ENCODE measurements at regions not wholly inside any gene's neighbourhood (a gene's known extent, or its start where the extent isn't known, plus 50 kb on each side); places are given as distances from the start of the nearest gene placed in this dataset.
"Not testable (repeated sequence)": the region's sequence is repeated elsewhere in the genome, so short reads cannot be mapped to it uniquely, and the experiment has no call there.

DNA sequence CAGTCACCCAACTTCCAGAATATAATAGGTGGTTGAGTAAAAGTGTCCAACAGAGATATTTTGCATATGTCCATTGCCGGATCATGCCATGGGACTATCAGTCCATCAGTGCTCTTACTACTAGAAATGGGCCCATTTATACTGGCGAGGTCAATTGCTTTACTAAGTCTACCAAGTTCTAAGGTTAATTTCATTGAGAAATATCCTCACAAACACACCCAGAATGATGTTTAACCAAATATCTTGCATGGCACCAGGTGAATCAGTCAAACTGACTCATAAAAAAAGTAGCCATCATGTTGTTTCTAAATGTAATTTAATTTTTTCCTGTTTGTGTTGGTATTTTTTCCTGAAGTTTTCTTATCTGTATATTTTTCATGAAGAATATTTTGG, 1217.0 kb downstream of the RAPGEF2 start:
- CTCF ChIA-PET: no interaction called here
- Mint-ChIP-seq H3K9me3 (no peaks in the 10 kb centered on the region), H3K36me3 (no peaks in the 10 kb centered on the region), H3K4me1 (no peaks in the 10 kb centered on the region), H3K4me3 (no peak overlapping the region), H3K27ac (no peak overlapping the region), H3K27me3 (no peaks in the 10 kb centered on the region)
- DNase-seq: no peak

DNA sequence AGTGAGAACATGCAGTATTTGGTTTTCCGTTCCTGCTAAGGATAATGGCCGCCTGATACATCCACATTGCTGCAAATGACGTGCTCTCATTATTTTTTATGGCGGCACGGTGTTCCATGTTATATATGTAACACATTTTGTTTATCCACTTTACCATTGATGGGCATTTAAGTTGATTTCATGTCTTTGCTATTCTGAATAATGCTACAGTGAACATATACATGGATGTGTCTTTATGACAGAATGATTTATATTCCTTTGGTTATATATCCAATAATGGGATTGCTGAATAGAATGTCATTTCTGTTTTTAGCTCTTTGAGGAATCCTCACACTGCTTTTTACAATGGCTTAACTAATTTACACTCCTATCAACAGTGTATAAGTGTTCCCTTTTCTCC, 1223.2 kb downstream of the RAPGEF2 start:
- no peak for DNase-seq
- CTCF ChIA-PET: no interaction called here
- no peak overlapping the region for H3K27ac Mint-ChIP-seq
- H3K27me3 Mint-ChIP-seq: no peaks in the 10 kb centered on the region
- no peak overlapping the region for H3K4me3 Mint-ChIP-seq
- H3K36me3 Mint-ChIP-seq: no peaks in the 10 kb centered on the region
- peaks cover 2% of the 10 kb centered on the region for H3K9me3 Mint-ChIP-seq
- H3K4me1 Mint-ChIP-seq: no peaks in the 10 kb centered on the region

DNA sequence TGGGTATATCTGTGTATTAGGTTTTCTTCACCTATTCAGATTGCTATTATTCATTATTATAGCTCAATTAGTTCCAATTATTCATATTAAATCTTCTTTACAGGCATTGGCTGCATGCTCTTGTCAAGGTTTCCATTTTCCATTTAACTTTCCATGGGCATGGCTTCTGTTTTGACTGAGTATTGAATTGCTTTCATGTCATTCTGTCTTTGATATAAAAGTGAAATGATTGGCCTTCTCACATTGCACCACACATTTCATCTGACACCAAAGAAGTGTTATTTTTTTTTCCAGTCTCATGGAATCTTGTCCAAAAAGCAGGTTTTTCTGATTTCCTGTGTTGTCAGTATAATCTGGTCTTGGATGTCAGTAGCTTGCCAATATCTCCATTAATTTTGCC, 1244.3 kb downstream of the RAPGEF2 start:
- no peak for DNase-seq
- no peaks in the 10 kb centered on the region for H3K27me3 Mint-ChIP-seq
- H3K4me1 Mint-ChIP-seq: no peaks in the 10 kb centered on the region
- CTCF ChIA-PET: no interaction called here
- H3K36me3 Mint-ChIP-seq: no peaks in the 10 kb centered on the region
- H3K9me3 Mint-ChIP-seq: peaks cover 2% of the 10 kb centered on the region
- H3K27ac Mint-ChIP-seq: no peak overlapping the region
- no peak overlapping the region for H3K4me3 Mint-ChIP-seq

DNA sequence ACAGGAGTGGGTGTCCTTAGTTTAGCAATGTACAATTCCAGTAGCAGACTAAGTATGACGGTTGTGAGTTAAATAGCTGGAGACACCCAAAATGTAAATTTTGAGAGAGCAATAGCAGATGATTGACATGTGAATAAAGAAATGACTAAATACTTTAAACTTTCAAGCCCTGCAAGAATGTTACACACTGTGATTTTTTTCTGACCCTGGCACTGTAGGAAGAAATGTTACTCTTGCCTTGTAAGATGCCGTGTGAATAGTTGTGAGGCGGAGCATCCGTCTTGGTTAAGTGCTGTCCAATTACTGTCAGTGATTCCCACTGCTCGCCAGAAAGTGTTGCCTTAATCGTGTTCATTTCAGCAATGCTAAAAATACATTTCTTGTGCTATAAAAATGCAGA, 1248.1 kb downstream of the RAPGEF2 start:
- Mint-ChIP-seq H3K4me1 (no peaks in the 10 kb centered on the region), H3K9me3 (no peaks in the 10 kb centered on the region), H3K27ac (no peak overlapping the region), H3K27me3 (no peaks in the 10 kb centered on the region), H3K36me3 (no peaks in the 10 kb centered on the region), H3K4me3 (no peak overlapping the region)
- no peak for DNase-seq
- CTCF ChIA-PET: no interaction called here

DNA sequence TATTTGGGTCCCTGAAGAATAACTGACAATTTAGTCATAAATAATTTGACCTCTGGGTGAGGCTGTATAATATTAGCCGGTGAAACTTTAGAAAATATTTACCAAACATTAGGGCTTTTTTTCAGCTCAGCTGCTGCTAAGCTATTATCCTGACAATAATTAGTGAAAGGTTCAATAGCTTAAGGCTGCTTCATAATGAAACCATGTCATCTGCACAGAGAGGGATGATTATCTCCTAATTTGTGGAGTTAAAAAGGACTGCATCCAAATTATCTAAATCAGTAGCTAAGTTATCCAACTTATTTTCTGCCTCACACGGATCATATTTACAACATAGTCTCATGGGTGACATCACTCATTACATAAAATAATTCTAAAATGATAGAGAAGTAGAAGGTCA, 1249.8 kb downstream of the RAPGEF2 start:
- Mint-ChIP-seq H3K4me3 (no peak overlapping the region), H3K36me3 (no peaks in the 10 kb centered on the region), H3K27ac (no peak overlapping the region), H3K27me3 (no peaks in the 10 kb centered on the region), H3K4me1 (no peaks in the 10 kb centered on the region), H3K9me3 (no peaks in the 10 kb centered on the region)
- CTCF ChIA-PET: no interaction called here
- DNase-seq: no peak

DNA sequence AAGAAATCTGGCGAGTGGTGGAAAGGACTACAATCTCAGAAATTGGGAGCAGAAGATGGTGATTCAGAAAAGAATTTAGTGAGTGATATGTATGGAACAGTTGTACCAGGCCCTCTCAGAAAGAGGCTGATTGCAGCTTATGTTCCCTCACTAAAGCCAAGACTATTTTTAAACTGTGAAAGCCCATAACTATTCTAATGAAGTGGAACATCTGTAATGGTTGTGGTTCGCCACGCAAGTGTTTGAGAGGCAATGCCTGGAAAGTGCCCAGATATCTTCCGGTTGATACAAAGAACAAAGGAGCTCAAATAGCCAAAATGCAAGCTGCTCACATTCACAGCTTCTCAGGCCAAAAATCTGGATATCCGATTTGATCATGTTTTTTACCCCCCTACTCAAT, 1250.7 kb downstream of the RAPGEF2 start:
- no peaks in the 10 kb centered on the region for H3K4me1 Mint-ChIP-seq
- no peak for DNase-seq
- CTCF ChIA-PET: no interaction called here
- no peak overlapping the region for H3K4me3 Mint-ChIP-seq
- no peaks in the 10 kb centered on the region for H3K27me3 Mint-ChIP-seq
- no peaks in the 10 kb centered on the region for H3K36me3 Mint-ChIP-seq
- H3K27ac Mint-ChIP-seq: no peak overlapping the region
- no peaks in the 10 kb centered on the region for H3K9me3 Mint-ChIP-seq

DNA sequence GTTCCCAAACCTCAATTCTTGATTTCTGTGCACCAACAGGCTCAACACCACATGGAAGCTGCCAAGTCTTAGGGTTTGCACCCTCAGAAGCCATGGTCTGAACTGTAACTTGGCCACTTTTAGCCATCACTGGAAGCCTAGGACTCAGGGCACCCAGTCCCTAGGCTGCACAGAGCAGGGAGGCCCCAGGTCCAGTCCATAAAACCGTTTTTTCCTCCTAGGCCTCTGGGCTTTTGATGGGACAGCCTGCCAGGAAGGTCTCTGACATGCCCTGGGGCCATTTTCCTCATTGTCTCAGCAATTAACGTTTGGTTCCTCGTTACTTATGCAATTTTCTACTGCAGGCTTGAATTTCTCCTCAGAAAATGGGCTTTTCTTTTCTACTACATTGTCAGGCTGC, 1259.6 kb downstream of the RAPGEF2 start:
- Mint-ChIP-seq H3K4me3 (no peak overlapping the region), H3K4me1 (no peaks in the 10 kb centered on the region), H3K27me3 (no peaks in the 10 kb centered on the region), H3K9me3 (peaks cover 3% of the 10 kb centered on the region), H3K27ac (no peak overlapping the region), H3K36me3 (no peaks in the 10 kb centered on the region)
- DNase-seq: no peak
- CTCF ChIA-PET: no interaction called here

DNA sequence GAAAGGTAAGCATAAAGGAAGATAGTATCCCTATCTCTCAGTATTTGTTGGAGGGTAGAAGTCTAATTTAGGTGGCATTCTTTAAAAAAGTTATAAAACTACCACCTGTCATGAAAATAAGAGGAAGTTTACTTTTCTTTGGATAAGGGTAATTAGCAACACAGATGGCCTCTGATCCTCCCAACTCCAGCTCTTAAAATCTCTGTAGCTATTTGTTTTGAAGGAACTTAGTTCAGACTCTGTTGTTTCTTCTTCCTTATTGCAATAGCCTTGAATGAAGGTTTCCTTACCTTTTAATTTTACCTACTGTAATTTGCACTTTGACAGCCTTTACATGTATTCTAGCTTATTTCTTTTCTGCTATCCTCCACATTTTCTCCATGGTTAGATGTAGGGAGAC, 1261.3 kb downstream of the RAPGEF2 start:
- H3K27me3 Mint-ChIP-seq: no peaks in the 10 kb centered on the region
- peaks cover 3% of the 10 kb centered on the region for H3K9me3 Mint-ChIP-seq
- CTCF ChIA-PET: no interaction called here
- no peak for DNase-seq
- H3K4me3 Mint-ChIP-seq: no peak overlapping the region
- H3K27ac Mint-ChIP-seq: no peak overlapping the region
- H3K36me3 Mint-ChIP-seq: no peaks in the 10 kb centered on the region
- H3K4me1 Mint-ChIP-seq: no peaks in the 10 kb centered on the region

DNA sequence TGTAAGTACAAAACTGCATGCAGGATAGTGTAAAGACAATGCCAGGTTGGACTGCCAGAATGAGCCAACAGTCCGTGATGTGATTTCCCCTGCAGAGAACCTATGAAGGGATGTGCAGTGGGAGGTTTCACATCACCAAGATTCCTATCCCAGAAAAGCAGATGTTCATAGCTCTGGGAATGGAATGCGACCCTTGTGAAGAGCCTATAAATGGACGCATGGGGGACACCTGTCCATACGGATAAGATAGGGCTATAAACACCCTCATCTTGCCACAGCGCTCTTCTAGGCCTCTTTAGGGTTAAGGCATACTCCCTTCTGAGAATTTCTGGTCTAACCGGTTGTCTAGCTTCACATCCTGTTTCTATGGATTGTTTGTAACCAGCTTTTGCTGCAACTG, 1261.8 kb downstream of the RAPGEF2 start:
- CTCF ChIA-PET, H3K9me3 Mint-ChIP-seq, H3K27me3 Mint-ChIP-seq, H3K4me3 Mint-ChIP-seq, DNase-seq, H3K27ac Mint-ChIP-seq, H3K36me3 Mint-ChIP-seq, H3K4me1 Mint-ChIP-seq: not testable (repeated sequence)

DNA sequence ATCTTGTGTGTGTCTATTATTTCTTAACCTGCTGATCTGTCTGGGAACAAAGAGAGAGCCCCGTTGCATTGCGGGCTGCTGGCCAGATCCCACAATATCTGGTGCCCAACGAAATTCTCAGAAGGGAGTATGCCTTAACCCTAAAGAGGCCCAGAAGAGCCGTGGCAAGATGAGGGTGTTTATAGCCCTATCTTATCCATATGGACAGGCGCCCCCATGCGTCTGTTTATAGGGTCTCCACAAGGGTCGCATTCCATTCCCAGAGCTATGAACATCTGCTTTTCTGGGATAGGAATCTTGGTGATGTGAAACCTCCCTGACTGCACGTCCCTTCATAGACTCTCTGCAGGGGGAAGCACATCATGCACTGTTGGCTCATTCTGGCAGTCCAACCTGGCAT, 1262.5 kb downstream of the RAPGEF2 start:
- H3K27ac Mint-ChIP-seq, H3K4me3 Mint-ChIP-seq, H3K27me3 Mint-ChIP-seq, H3K36me3 Mint-ChIP-seq, H3K4me1 Mint-ChIP-seq, CTCF ChIA-PET, DNase-seq, H3K9me3 Mint-ChIP-seq: not testable (repeated sequence)

DNA sequence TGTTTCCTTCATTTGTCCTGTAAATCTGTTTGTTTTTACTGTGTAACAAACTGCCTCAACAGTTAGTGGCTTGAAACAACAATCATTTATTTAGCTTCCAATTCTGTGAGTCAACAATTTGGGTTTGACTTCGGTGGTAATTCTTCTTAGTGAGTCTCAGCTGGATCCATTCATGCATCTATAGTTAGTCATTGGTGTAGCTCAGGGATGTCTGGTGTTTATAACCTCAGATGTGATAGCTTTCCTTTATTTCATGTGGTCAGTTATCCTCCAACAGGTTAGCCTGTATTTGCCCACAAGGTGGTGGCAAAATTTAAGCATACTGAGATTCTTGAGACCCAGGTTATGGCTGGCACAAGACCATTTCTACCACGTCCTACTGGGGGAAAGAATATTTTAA, 1267.2 kb downstream of the RAPGEF2 start:
- CTCF ChIA-PET: no interaction called here
- DNase-seq: no peak
- H3K27ac Mint-ChIP-seq: no peak overlapping the region
- H3K9me3 Mint-ChIP-seq: no peaks in the 10 kb centered on the region
- H3K36me3 Mint-ChIP-seq: no peaks in the 10 kb centered on the region
- no peaks in the 10 kb centered on the region for H3K4me1 Mint-ChIP-seq
- H3K4me3 Mint-ChIP-seq: no peak overlapping the region
- H3K27me3 Mint-ChIP-seq: no peaks in the 10 kb centered on the region

DNA sequence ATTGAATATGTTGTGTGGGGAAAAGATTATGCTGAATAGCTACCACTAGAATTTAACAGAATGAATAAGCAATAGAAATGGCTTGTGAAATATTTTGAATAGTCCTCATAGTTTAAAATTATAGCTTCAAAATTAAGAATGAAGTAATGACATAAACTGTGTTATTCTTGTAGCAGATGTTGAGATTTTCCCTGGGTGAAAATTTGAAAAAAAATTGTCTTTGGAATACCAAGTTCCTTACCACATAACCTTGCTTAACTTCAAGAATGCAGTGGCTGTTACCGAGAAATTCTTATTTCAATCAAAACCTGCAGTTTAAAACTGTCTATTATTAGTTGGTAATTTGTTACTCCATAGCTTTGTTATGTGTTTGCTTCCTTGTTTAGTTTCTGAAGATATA, 1268.6 kb downstream of the RAPGEF2 start:
- CTCF ChIA-PET: no interaction called here
- no peak overlapping the region for H3K4me3 Mint-ChIP-seq
- DNase-seq: no peak
- H3K4me1 Mint-ChIP-seq: no peaks in the 10 kb centered on the region
- H3K27me3 Mint-ChIP-seq: no peaks in the 10 kb centered on the region
- no peaks in the 10 kb centered on the region for H3K9me3 Mint-ChIP-seq
- H3K27ac Mint-ChIP-seq: no peak overlapping the region
- H3K36me3 Mint-ChIP-seq: no peaks in the 10 kb centered on the region

DNA sequence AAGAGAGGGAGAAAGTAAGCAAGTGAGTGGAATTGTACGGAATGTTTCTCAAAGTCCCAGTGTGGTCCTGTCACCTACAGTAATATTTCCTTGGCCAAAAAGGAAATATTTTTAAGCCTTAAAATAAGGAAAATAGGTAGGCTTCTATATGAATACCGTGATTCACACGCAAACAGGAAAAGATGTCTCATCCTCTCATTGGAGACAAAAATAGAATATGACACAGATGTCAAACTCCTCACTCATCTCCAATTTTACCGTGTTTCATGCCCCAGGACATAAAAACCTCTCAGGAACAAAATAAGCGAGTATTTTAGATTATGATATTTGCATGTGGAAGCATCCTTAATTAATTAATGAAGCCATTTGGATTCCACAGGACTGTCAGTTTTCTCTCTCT, 1269.5 kb downstream of the RAPGEF2 start:
- Mint-ChIP-seq H3K9me3 (no peaks in the 10 kb centered on the region), H3K27me3 (no peaks in the 10 kb centered on the region), H3K36me3 (no peaks in the 10 kb centered on the region), H3K27ac (no peak overlapping the region), H3K4me1 (no peaks in the 10 kb centered on the region), H3K4me3 (no peak overlapping the region)
- CTCF ChIA-PET: no interaction called here
- DNase-seq: no peak

DNA sequence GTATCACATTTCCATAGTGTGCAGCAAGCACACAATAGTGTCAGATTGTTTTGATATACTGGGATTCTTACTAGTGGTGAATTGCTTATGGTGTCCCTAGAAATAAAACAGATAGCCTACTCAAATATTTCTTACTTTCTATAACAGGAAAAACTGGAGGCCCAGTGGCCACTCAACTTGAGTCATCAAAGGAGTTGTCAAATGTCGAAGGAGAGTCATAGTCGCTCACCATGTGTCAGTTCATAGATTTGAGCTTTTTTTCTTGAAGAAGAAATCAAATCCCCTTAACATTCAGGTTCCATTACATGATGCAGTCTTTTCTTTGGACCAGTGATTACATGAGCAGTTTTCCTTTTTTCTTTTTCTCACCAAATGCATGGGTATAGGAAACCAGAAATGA, 1271.0 kb downstream of the RAPGEF2 start:
- CTCF ChIA-PET: no interaction called here
- H3K4me3 Mint-ChIP-seq: no peak overlapping the region

DNA sequence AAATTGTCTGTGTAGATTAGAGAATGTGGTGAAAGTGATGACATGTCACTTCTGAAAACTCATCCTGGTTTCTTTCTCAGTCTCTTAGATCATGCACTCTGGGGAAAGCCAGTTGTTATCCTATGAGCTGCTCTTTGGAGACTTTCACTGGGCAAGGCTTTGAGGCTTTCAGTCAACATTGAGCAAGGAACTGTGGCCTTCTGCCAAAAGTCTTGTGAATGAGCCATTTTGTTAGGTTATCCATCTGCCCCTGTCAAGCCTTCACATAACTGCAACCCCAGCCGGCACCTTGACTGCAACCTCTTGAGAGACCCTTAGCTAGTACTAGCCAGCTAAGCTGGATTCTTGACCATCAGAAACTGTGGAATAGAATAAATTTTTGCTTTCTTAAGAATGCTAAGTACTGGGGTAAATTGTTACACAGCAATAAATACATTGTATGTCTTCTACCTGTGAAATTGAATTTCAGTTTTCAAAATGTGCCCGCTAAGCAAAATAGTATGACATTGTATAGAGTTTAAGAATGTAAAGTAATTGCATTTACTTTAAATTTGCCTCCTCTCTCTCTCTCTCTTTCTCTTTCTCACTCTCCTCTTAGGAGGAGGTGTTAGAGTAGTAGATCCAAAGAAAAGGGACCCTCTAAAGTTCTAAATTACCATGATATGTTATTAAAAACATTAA, 1273.0 kb downstream of the RAPGEF2 start:
- H3K9me3 Mint-ChIP-seq: no peaks in the 10 kb centered on the region

More for the DNA sequence above, 1271.0 kb downstream of the RAPGEF2 start:
- no peaks in the 10 kb centered on the region for H3K36me3 Mint-ChIP-seq
- no peaks in the 10 kb centered on the region for H3K9me3 Mint-ChIP-seq
- H3K4me1 Mint-ChIP-seq: no peaks in the 10 kb centered on the region
- H3K27ac Mint-ChIP-seq: no peak overlapping the region
- DNase-seq: no peak
- H3K27me3 Mint-ChIP-seq: no peaks in the 10 kb centered on the region

DNA sequence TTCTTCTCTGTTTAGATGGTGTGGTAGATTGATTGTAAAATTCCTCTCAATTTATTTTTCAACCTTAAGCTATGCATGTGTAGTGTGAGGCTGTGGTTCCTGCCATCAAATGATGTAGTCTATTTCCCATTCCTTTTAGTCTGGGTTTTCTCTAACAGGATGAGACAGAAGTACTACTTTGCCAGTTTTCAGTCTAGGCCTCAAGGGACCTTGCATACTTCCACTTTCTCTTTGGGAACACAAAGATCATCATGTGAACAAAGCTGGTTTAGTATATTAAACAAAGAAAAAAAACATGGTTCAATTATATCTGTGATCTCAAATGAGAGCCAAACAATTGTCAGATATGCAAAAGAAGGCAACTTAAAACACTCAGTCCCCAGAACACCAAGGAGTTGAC, 1284.0 kb downstream of the RAPGEF2 start:
- Mint-ChIP-seq H3K27ac (no peak overlapping the region), H3K9me3 (peaks cover 9% of the 10 kb centered on the region), H3K36me3 (no peaks in the 10 kb centered on the region), H3K4me3 (no peak overlapping the region), H3K4me1 (no peaks in the 10 kb centered on the region), H3K27me3 (no peaks in the 10 kb centered on the region)
- CTCF ChIA-PET: no interaction called here
- DNase-seq: no peak

More for the DNA sequence above, 1273.0 kb downstream of the RAPGEF2 start:
- Mint-ChIP-seq H3K4me1 (no peaks in the 10 kb centered on the region), H3K27me3 (no peaks in the 10 kb centered on the region), H3K36me3 (no peaks in the 10 kb centered on the region), H3K4me3 (no peak overlapping the region), H3K27ac (no peak overlapping the region)
- DNase-seq: no peak
- CTCF ChIA-PET: no interaction called here

Measured in activated naive CD4-positive, alpha-beta T cell treated with anti-CD3 and anti-CD28 coated beads, Interleukin-2, amount 10 ng/mL, durations not matched to agents 7 days and 5 days (primary cell).